ENCODE measurements at regions not wholly inside any gene's neighbourhood (a gene's known extent, or its start where the extent isn't known, plus 50 kb on each side); places are given as distances from the start of the nearest gene placed in this dataset.

DNA sequence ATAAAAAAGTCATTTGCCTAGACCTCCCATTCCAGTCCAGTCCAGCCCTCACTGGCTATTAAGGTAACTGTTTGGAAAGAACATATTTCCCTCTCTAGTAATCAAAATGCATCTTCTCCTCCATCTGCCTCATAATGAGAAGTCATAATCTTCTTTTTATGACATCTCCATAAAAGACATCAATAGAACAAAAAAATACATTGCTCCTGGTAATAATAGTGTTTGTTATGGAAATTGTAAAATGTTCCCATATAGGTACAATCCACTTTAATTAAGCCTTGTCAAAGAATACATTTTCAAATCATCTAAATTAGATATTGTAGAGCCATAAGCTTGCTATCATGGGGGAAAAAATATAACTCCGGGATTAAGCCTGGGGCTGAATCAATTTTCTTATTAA, 461.6 kb downstream of the LRATD1 start:
- no peak overlapping the region for H3K4me3 ChIP-seq (ENCODE audit: low read depth, low read length)
- in situ Hi-C loops (cut with HindIII; ENCODE audit: low sequenced_read_pairs): no loop called here
- no peak for DNase-seq (ENCODE audit: low read depth)
- TF ChIP-seq, protein P1, sequence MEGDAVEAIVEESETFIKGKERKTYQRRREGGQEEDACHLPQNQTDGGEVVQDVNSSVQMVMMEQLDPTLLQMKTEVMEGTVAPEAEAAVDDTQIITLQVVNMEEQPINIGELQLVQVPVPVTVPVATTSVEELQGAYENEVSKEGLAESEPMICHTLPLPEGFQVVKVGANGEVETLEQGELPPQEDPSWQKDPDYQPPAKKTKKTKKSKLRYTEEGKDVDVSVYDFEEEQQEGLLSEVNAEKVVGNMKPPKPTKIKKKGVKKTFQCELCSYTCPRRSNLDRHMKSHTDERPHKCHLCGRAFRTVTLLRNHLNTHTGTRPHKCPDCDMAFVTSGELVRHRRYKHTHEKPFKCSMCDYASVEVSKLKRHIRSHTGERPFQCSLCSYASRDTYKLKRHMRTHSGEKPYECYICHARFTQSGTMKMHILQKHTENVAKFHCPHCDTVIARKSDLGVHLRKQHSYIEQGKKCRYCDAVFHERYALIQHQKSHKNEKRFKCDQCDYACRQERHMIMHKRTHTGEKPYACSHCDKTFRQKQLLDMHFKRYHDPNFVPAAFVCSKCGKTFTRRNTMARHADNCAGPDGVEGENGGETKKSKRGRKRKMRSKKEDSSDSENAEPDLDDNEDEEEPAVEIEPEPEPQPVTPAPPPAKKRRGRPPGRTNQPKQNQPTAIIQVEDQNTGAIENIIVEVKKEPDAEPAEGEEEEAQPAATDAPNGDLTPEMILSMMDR (IDR thresholded peaks at IDR 0.05; ENCODE audit: low read depth, low read length, missing control alignments): no peak

DNA sequence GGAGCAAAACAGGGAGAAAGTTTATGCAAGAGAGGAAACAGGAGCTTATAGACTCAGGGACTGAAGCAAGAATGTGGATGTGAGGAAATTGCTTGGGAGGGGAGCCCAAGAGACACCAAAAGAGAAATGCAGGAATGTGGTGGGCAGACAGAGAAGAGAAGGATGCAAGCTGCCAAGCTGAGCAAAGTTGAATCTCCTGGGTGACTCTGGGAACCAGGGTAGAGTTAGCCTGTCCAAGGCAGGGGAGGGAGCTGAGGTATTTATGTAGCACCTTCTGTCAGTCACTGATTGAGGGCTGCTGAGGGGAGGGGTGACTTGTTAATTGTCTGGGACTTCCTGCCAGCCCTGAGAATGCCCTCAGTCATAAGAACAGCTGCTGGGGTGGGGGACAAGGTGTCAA, 464.3 kb downstream of the NBAS start:
- DNase-seq (ENCODE audit: low read depth): no peak
- in situ Hi-C loops (cut with HindIII; ENCODE audit: low sequenced_read_pairs): no loop called here
- no peak overlapping the region for H3K4me3 ChIP-seq (ENCODE audit: low read depth, low read length)
- TF ChIP-seq, protein P1 (IDR thresholded peaks at IDR 0.05; ENCODE audit: low read depth, low read length, missing control alignments): no peak

DNA sequence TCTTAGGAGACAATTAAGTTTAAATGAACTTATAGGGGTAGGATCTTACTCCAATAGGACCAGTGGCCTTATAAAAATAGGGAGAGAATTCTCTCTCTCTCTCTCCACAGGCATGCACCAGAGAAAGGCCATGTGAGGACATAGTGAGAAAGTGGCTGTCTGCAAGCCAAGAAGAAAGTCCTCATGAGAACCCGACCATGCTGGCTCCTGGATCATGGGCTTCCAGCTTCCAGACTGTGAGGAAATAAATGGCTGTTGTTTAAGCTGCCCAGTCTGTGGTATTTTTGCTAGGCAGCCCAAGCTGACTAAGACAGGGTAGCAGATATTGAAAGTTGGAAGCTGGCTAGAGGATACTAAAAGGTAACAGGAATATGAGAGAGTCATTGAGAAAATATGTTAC, 454.0 kb downstream of the NBAS start:
- H3K4me3 ChIP-seq (ENCODE audit: low read depth, low read length): no peak overlapping the region
- TF ChIP-seq, protein P1 (IDR thresholded peaks at IDR 0.05; ENCODE audit: low read depth, low read length, missing control alignments): no peak
- in situ Hi-C loops (cut with HindIII; ENCODE audit: low sequenced_read_pairs): no loop called here
- no peak for DNase-seq (ENCODE audit: low read depth)

DNA sequence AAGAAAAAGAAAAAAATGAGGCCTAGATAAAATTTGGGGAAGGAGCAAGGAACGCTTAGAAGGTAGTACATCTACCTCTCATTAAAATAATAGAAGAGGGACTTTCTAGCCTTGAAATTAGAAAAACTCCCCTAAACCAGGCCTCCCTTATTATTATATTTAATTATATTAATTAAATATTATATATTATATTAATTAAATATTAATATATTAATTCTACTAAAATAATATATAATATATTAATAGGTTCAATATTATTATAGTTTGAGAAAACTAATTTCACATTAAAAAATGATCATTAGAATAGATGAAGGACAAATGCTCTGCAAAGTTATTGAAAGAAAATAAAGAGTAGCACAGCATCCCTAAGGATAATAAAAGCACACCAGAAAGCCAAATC, 449.4 kb downstream of the NBAS start:
- TF ChIP-seq, protein P1 (IDR thresholded peaks at IDR 0.05; ENCODE audit: low read depth, low read length, missing control alignments): no peak
- no peak overlapping the region for H3K4me3 ChIP-seq (ENCODE audit: low read depth, low read length)
- DNase-seq (ENCODE audit: low read depth): no peak
- in situ Hi-C loops (cut with HindIII; ENCODE audit: low sequenced_read_pairs): no loop called here

DNA sequence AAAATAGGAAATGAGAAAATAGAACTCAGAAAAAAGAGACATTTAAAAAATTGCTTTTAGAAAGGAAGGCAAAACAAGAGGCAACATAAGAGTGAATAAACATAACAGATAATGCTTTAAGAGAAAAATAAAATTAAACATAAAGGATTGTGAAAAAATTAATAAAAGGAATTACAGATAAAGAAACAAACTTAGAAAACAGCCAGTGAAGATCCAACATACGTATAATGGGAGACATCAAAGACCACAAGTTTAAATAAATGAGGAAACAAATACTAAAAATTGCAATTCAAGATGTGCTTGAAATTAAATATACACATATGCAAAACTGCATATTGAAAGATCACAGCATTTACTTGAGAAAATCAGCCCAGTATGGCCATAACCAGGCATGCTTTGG, 448.9 kb downstream of the NBAS start:
- DNase-seq (ENCODE audit: low read depth): peak; percentile 27
- TF ChIP-seq, protein P1 (IDR thresholded peaks at IDR 0.05; ENCODE audit: low read depth, low read length, missing control alignments): no peak
- in situ Hi-C loops (cut with HindIII; ENCODE audit: low sequenced_read_pairs): no loop called here
- no peak overlapping the region for H3K4me3 ChIP-seq (ENCODE audit: low read depth, low read length)

DNA sequence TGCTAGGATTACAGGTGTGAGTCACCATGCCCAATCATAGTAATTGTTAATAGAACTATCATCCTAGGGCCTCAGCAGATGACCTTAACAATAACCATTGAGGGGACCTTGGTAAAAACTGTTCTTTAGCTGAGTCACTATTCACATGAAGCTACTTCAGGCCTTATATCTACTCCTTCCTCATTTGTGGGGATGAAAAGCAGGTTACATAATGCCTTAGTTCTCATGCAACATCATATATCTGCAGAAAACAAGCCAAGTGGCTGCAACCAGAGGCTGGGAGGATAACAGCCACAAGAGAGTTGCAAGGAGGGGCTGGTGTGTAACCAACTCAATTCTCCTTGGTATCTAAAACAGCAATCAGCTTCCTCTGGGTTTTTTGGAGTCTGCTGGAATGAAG, 445.4 kb downstream of the NBAS start:
- H3K4me3 ChIP-seq (ENCODE audit: low read depth, low read length): no peak overlapping the region
- no peak for DNase-seq (ENCODE audit: low read depth)
- TF ChIP-seq, protein P1 (IDR thresholded peaks at IDR 0.05; ENCODE audit: low read depth, low read length, missing control alignments): no peak
- in situ Hi-C loops (cut with HindIII; ENCODE audit: low sequenced_read_pairs): no loop called here

DNA sequence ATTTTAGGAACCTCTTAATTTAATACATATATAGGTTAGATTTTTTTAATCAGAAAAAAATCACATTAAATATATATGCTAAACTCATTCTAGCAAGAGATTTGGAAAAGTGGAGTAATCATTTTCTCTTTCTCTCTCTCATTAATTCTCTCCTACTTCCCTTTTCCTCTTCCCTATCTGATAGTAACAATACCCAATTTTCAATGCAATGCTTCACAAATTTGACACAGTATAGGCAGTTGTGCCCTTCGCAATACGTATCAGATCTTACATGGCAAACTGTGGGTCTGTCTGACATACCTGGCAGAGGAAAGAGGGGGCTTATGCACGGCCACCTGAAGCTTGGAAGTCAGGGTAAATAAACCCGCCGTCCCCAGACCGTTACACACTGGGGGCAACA, 444.3 kb downstream of the NBAS start:
- DNase-seq (ENCODE audit: low read depth): no peak
- H3K4me3 ChIP-seq (ENCODE audit: low read depth, low read length): no peak overlapping the region
- in situ Hi-C loops (cut with HindIII; ENCODE audit: low sequenced_read_pairs): no loop called here
- TF ChIP-seq, protein P1 (IDR thresholded peaks at IDR 0.05; ENCODE audit: low read depth, low read length, missing control alignments): no peak

Measured in astrocyte of the cerebellum (primary cell).